IMR-90 (cell line): ENCODE measurements at regions not wholly inside any gene's neighbourhood (a gene's known extent, or its start where the extent isn't known, plus 50 kb on each side); places are given as distances from the start of the nearest gene placed in this dataset.

Source experiments
- ATAC-seq: fragments of 200-7000 bp; cut with Tn5 transposase; 2 replicates; pipeline ENCODE4 v1.9.1; 2020; ENCODE audit warnings: low read depth, mild to moderate bottlenecking, moderate library complexity
- BruUV-seq: library from RNA; stranded (reverse); fragments of 400-500 nt; replicated peaks from 2 replicates; lab custom pipeline; 2021; lab: Mats Ljungman, UMichigan
- CTCF ChIA-PET: fragments of 300-600 bp; formaldehyde crosslinking; extraction: SDS; loops from one replicate; lab custom pipeline; 2021; ENCODE audit warnings: antibody characterized with exemption; lab: Yijun Ruan, JAX
- POLR2A ChIA-PET: fragments of 300-600 bp; sonication (Branson Sonifier 250); formaldehyde crosslinking; loops from one replicate; lab custom pipeline; 2022; ENCODE audit warnings: antibody characterized with exemption; ENCODE audit not compliant: unreplicated experiment; lab: Charles Lee
- DNase-seq: peaks from one replicate; pipeline ENCODE4 v3.0.0; 2013
- H2AFZ ChIP-seq: replicated peaks from 2 replicates; pipeline ENCODE3; 2013; ENCODE audit warnings: low read length, mild to moderate bottlenecking; ENCODE audit not compliant: poor library complexity
- H2AK5ac ChIP-seq: 2 replicates; pipeline ENCODE4 v1.6.1; 2013; ENCODE audit warnings: low read depth, low read length, inconsistent platforms
- H2AK9ac ChIP-seq: replicated peaks from 2 replicates; pipeline ENCODE3; 2013; ENCODE audit warnings: mild to moderate bottlenecking, low read depth, low read length, moderate library complexity; ENCODE audit not compliant: poor library complexity
- H2BK120ac ChIP-seq: 2 replicates; pipeline ENCODE4 v1.6.1; 2013; ENCODE audit warnings: low read depth, low read length, inconsistent platforms
- H2BK15ac ChIP-seq: 3 replicates; pipeline ENCODE4 v1.6.1; 2013; ENCODE audit warnings: low read depth, low read length, inconsistent platforms
- H2BK20ac ChIP-seq: 2 replicates; pipeline ENCODE4 v1.6.1; 2013; ENCODE audit warnings: low read depth, mild to moderate bottlenecking, inconsistent platforms, low read length, moderate library complexity
- H2BK5ac ChIP-seq: 2 replicates; pipeline ENCODE4 v1.6.1; 2013; ENCODE audit warnings: mild to moderate bottlenecking, low read depth, low read length, inconsistent platforms; ENCODE audit not compliant: poor library complexity, severe bottlenecking
- H3K14ac ChIP-seq: replicated peaks from 2 replicates; pipeline ENCODE4 v1.6.1; 2013; ENCODE audit warnings: low read depth, low read length, inconsistent platforms
- H3K18ac ChIP-seq: 2 replicates; pipeline ENCODE4 v1.6.1; 2013; ENCODE audit warnings: low read depth, low read length, control low read depth
- H3K23ac ChIP-seq: 2 replicates; pipeline ENCODE4 v1.6.1; 2013; ENCODE audit warnings: low read depth, low read length, inconsistent platforms
- H3K27ac ChIP-seq: 2 replicates; pipeline ENCODE4 v1.5.1; 2013; ENCODE audit warnings: mild to moderate bottlenecking, control low read depth, low read length; ENCODE audit not compliant: insufficient read depth
- H3K27me3 ChIP-seq: 2 replicates; pipeline ENCODE4 v1.6.1; 2013; ENCODE audit warnings: low read length; ENCODE audit not compliant: control insufficient read depth, insufficient read depth
- H3K36me3 ChIP-seq: 2 replicates; pipeline ENCODE4 v1.6.1; 2013; ENCODE audit warnings: low read length, mixed read lengths; ENCODE audit not compliant: control insufficient read depth, insufficient read depth
- H3K4ac ChIP-seq: 2 replicates; pipeline ENCODE4 v1.6.1; 2013; ENCODE audit warnings: low read depth, low read length, inconsistent platforms
- H3K4me1 ChIP-seq: 2 replicates; pipeline ENCODE4 v1.6.1; 2013; ENCODE audit warnings: low read length, mixed read lengths; ENCODE audit not compliant: control insufficient read depth, insufficient read depth
- H3K4me2 ChIP-seq: 2 replicates; pipeline ENCODE4 v1.6.1; 2013; ENCODE audit warnings: low read depth, mild to moderate bottlenecking, control low read depth, low read length, moderate library complexity
- H3K4me3 ChIP-seq: 2 replicates; pipeline ENCODE4 v1.5.1; 2013; ENCODE audit warnings: low read depth, mild to moderate bottlenecking, control low read depth, low read length, moderate library complexity; ENCODE audit not compliant: insufficient read depth
- H3K56ac ChIP-seq: 2 replicates; pipeline ENCODE4 v1.6.1; 2013; ENCODE audit warnings: low read length, inconsistent platforms; ENCODE audit not compliant: insufficient read depth; ENCODE audit errors: extremely low read depth
- H3K79me1 ChIP-seq, 2 experiments: 2 replicates each; pipeline ENCODE4 v1.6.1; 2013; ENCODE audit warnings: low read length in 2 of 2, inconsistent platforms in 1 of 2, low read depth in 1 of 2
- H3K9ac ChIP-seq: 2 replicates; pipeline ENCODE4 v1.6.1; 2013; ENCODE audit warnings: low read depth, low read length, control low read depth
- H3K9me1 ChIP-seq: 2 replicates; pipeline ENCODE4 v1.6.1; 2013; ENCODE audit warnings: low read length, inconsistent platforms; ENCODE audit not compliant: insufficient read depth
- H3K9me3 ChIP-seq: 2 replicates; pipeline ENCODE4 v1.6.1; 2013; ENCODE audit warnings: low read length; ENCODE audit not compliant: control insufficient read depth, insufficient read depth
- H4K20me1 ChIP-seq: 2 replicates; pipeline ENCODE4 v1.6.1; 2013; ENCODE audit warnings: low read length, inconsistent platforms; ENCODE audit not compliant: insufficient read depth
- H4K5ac ChIP-seq: 2 replicates; pipeline ENCODE4 v1.6.1; 2013; ENCODE audit warnings: mild to moderate bottlenecking, low read depth, low read length, control low read depth
- H4K8ac ChIP-seq, 2 experiments: 2 replicates each; pipeline ENCODE4 v1.6.1; 2013; ENCODE audit warnings: low read depth in 2 of 2, low read length in 2 of 2, control low read depth in 1 of 2, inconsistent platforms in 1 of 2
- H4K91ac ChIP-seq: 2 replicates; pipeline ENCODE4 v1.6.1; 2013; ENCODE audit warnings: low read depth, low read length, inconsistent platforms; ENCODE audit not compliant: insufficient read depth
- CEBPB ChIP-seq: IDR thresholded peaks from 2 replicates; pipeline ENCODE4 v1.6.1; 2012; ENCODE audit warnings: low read depth, low read length, improper control_type of control experiment
- MAZ ChIP-seq: IDR thresholded peaks from 2 replicates; pipeline ENCODE4 v1.6.1; 2012; ENCODE audit warnings: low read depth, mild to moderate bottlenecking, low read length, improper control_type of control experiment, moderate library complexity, borderline replicate concordance
- MXI1 ChIP-seq: IDR thresholded peaks from 2 replicates; pipeline ENCODE4 v1.6.1; 2012; ENCODE audit warnings: low read depth, mild to moderate bottlenecking, low read length, moderate library complexity, borderline replicate concordance
- NFE2L2 ChIP-seq: fragments of 150-350 bp; IDR thresholded peaks from 2 replicates; pipeline ENCODE4 v1.6.1; 2016; ENCODE audit warnings: low read depth, mild to moderate bottlenecking, low read length
- WGBS, 2 experiments: methylation state at CpG; one replicate each; pipeline versions ENCODE4 v1.1.5 to v1.1.7; 2013; ENCODE audit warnings: missing lambda C conversion rate in 2 of 2; ENCODE audit not compliant: insufficient read length in 1 of 2; ENCODE audit errors: extremely low coverage in 2 of 2; 5-methylcytosine and 5-hydroxymethylcytosine counted together
- dilution Hi-C: fragments of 300-500 bp; cut with HindIII; formaldehyde crosslinking; loops from one replicate; pipeline ENCODE4 v1.14.3; 2018; ENCODE audit warnings: low sequenced_read_pairs; ENCODE audit not compliant: unreplicated experiment
- in situ Hi-C: fragments of 300-500 bp; cut with MboI; formaldehyde crosslinking; loops from 3 replicates; pipeline ENCODE4 v1.14.3; 2019; ENCODE audit warnings: low sequenced_read_pairs, inconsistent platforms, mixed read lengths
- intact Hi-C: fragments of 100-400 bp; cut with micrococcal nuclease; formaldehyde crosslinking; loops from 2 replicates; pipeline ENCODE4 v1.10.0; 2022

DNA sequence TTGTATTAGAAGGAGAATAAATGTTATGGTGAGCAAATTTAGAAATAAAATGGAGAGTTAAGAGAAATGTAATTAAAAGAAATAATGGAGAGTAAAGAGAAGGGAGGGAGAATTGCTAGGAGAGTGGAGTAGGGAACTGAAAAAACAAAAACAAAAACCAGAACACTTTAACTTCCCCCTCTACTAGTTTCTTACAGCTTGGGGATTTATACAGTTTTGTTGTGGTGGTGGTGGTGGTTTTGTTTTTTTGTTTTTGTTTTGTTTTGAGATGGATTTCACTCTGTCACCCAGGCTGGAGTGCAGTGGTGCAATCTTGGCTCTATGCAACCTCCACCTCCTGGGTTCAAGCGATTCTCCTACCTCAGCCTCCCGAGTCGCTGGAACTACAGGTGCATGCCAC, 322.4 kb downstream of the TMEM167A start:
- Histone ChIP-seq H2BK5ac (no peak overlapping the region), H2AFZ (no peak overlapping the region), H3K56ac (no peak overlapping the region), H3K14ac (no peak overlapping the region), H2BK20ac (no peak overlapping the region), H4K8ac (no peak overlapping the region), H2AK5ac (no peak overlapping the region), H3K9me3 (no peaks in the 10 kb centered on the region), H3K9ac (no peak overlapping the region), H4K5ac (no peak overlapping the region), H3K4me3 (no peak overlapping the region), H3K23ac (no peak overlapping the region), H3K4ac (no peak overlapping the region), H3K9me1 (no peaks in the 10 kb centered on the region), H2BK120ac (no peak overlapping the region), H3K4me2 (no peak overlapping the region), H3K4me1 (no peaks in the 10 kb centered on the region), H2BK15ac (no peak overlapping the region), H3K79me1 (no peaks in the 10 kb centered on the region), H3K27ac (no peak overlapping the region), H3K18ac (no peak overlapping the region), H2AK9ac (no peak overlapping the region), H3K36me3 (no peaks in the 10 kb centered on the region), H4K91ac (no peak overlapping the region), H4K20me1 (no peaks in the 10 kb centered on the region), H3K27me3 (no peaks in the 10 kb centered on the region)
- intact Hi-C loops, result no loop called here
- in situ Hi-C loops, result no loop called here
- no TSS peak for BruUV-seq
- dilution Hi-C loops, result no loop called here
- no CpG with 5 or more reads among the region's 3 CpGs for WGBS, 2 experiments
- DNase-seq, result no peak
- no peak for ATAC-seq
- ChIA-PET CTCF (no interaction called here), POLR2A (no interaction called here)
- TF ChIP-seq MAZ, result no peak
- no peak for TF ChIP-seq CEBPB
- no peak for TF ChIP-seq NFE2L2
- TF ChIP-seq MXI1, result no peak
